ENCODE measurements at regions not wholly inside any gene's neighbourhood (a gene's known extent, or its start where the extent isn't known, plus 50 kb on each side); places are given as distances from the start of the nearest gene placed in this dataset.

DNA sequence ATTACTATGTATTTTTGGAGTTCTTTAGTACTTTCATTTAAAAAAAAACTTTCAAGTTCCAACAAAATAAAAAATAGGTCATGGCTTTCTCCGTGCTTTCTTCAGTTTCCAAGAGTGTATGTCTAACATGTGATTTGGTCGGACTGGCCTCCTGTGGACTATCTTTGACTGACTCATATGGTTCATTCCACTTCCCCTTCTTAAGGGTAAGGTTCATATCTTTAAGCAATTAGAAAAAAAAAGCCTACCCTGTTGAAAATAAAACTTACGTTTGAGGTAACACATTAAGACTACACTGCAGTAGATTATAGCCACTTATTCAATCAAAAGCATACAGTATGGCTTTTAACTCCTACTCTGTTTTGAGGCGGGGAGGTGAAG, 112.8 kb upstream of the AHR start:
- no peak for TF ChIP-seq SP2 (CRISPR knock-in tag; IDR thresholded peaks at IDR 0.05)
- TF ChIP-seq, protein P1, sequence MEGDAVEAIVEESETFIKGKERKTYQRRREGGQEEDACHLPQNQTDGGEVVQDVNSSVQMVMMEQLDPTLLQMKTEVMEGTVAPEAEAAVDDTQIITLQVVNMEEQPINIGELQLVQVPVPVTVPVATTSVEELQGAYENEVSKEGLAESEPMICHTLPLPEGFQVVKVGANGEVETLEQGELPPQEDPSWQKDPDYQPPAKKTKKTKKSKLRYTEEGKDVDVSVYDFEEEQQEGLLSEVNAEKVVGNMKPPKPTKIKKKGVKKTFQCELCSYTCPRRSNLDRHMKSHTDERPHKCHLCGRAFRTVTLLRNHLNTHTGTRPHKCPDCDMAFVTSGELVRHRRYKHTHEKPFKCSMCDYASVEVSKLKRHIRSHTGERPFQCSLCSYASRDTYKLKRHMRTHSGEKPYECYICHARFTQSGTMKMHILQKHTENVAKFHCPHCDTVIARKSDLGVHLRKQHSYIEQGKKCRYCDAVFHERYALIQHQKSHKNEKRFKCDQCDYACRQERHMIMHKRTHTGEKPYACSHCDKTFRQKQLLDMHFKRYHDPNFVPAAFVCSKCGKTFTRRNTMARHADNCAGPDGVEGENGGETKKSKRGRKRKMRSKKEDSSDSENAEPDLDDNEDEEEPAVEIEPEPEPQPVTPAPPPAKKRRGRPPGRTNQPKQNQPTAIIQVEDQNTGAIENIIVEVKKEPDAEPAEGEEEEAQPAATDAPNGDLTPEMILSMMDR (CRISPR knock-in tag; IDR thresholded peaks at IDR 0.05) = no peak
- TF ChIP-seq, protein P2, sequence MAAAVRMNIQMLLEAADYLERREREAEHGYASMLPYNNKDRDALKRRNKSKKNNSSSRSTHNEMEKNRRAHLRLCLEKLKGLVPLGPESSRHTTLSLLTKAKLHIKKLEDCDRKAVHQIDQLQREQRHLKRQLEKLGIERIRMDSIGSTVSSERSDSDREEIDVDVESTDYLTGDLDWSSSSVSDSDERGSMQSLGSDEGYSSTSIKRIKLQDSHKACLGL (CRISPR knock-in tag; IDR thresholded peaks at IDR 0.05) = no peak

Data from HepG2 (cell line).